Occipital lobe (tissue), 1 donor: ENCODE measurements at regions not wholly inside any gene's neighbourhood (a gene's known extent, or its start where the extent isn't known, plus 50 kb on each side); places are given as distances from the start of the nearest gene placed in this dataset.

Source experiments
- DNase-seq: peaks from one replicate; lab custom pipeline; 2025; lab: John Stamatoyannopoulos, UW

GRCh38 chr15:72920551-72920950, 131.7 kb upstream of the NEO1 start:
- DNase-seq = no peak

GRCh38 chr15:72919936-72920465, 132.3 kb upstream of the NEO1 start:
- DNase-seq = no peak

- DNase-seq = no peak
Observed at GRCh38 chr15:72916897-72917296, 133.3 kb upstream of the ADPGK start.

- no peak for DNase-seq
Observed at GRCh38 chr15:72916378-72916777, 132.8 kb upstream of the ADPGK start.

- DNase-seq = no peak
Observed at GRCh38 chr15:72915843-72916242, 132.3 kb upstream of the ADPGK start.

GRCh38 chr15:72912996-72913395, 129.4 kb upstream of the ADPGK start:
- DNase-seq = no peak

GRCh38 chr15:72912121-72912520, 128.6 kb upstream of the ADPGK start:
- no peak for DNase-seq

GRCh38 chr15:72911626-72912025, 128.1 kb upstream of the ADPGK start:
- no peak for DNase-seq

- DNase-seq = no peak
Observed at GRCh38 chr15:72908713-72909112, 125.2 kb upstream of the ADPGK start.

- DNase-seq = no peak
Observed at GRCh38 chr15:72907733-72908132, 124.2 kb upstream of the ADPGK start.

- DNase-seq = no peak
Observed at GRCh38 chr15:72902919-72903260, 119.3 kb upstream of the ADPGK start.

- DNase-seq = no peak
Observed at GRCh38 chr15:72902245-72902918, 118.8 kb upstream of the ADPGK start.

GRCh38 chr15:72892986-72893385, 109.4 kb upstream of the ADPGK start:
- DNase-seq = no peak

- DNase-seq = peak; percentile 50
Observed at GRCh38 chr15:72890043-72890442, 106.5 kb upstream of the ADPGK start.

- no peak for DNase-seq
Observed at GRCh38 chr15:72889545-72889944, 106.0 kb upstream of the ADPGK start.

GRCh38 chr15:72888811-72889210, 105.3 kb upstream of the ADPGK start:
- DNase-seq = no peak

GRCh38 chr15:72888211-72888610, 104.7 kb upstream of the ADPGK start:
- DNase-seq = no peak

- no peak for DNase-seq
Observed at GRCh38 chr15:72887376-72887775, 103.8 kb upstream of the ADPGK start.

- no peak for DNase-seq
Observed at GRCh38 chr15:72884311-72884710, 100.8 kb upstream of the ADPGK start.

- no peak for DNase-seq
Observed at GRCh38 chr15:72873379-72874233, 90.0 kb upstream of the ADPGK start.

- no peak for DNase-seq
Observed at GRCh38 chr15:72872066-72872845, 88.7 kb upstream of the ADPGK start.
